Astrocyte (in vitro differentiated cells and primary cell): ENCODE measurements at regions not wholly inside any gene's neighbourhood (a gene's known extent, or its start where the extent isn't known, plus 50 kb on each side); places are given as distances from the start of the nearest gene placed in this dataset.
A peak's percentile ranks its signal among the peaks of the same experiment; 100 is the strongest.

Source experiments
- DNase-seq: peaks from one replicate; pipeline ENCODE4 v3.0.0-alpha.2; 2010; ENCODE audit warnings: low read depth
- FAIRE-seq: peaks from 2 replicates; lab custom pipeline; 2011; peaks lifted over from hg19 to GRCh38; lab: Jason Lieb, UNC
- H2AFZ ChIP-seq: 2 replicates; pipeline ENCODE4 v1.6.0; 2012; ENCODE audit warnings: low read depth, low read length, inconsistent platforms
- H3K27ac ChIP-seq: 2 replicates; pipeline ENCODE4 v1.5.1; 2011; ENCODE audit warnings: low read depth, low read length, inconsistent platforms
- H3K27me3 ChIP-seq: 2 replicates; pipeline ENCODE4 v1.6.0; 2011; ENCODE audit warnings: low read length, inconsistent platforms; ENCODE audit not compliant: insufficient read depth
- H3K36me3 ChIP-seq: 2 replicates; pipeline ENCODE4 v1.5.1; 2011; ENCODE audit warnings: low read length, inconsistent platforms; ENCODE audit not compliant: insufficient read depth
- H3K4me1 ChIP-seq: 2 replicates; pipeline ENCODE4 v1.5.1; 2011; ENCODE audit warnings: low read length, inconsistent platforms; ENCODE audit not compliant: insufficient read depth
- H3K4me2 ChIP-seq: 2 replicates; pipeline ENCODE4 v1.6.0; 2012; ENCODE audit warnings: low read length, inconsistent platforms
- H3K4me3 ChIP-seq: 2 replicates; pipeline ENCODE4 v1.5.1; 2011; ENCODE audit warnings: low read depth, mild to moderate bottlenecking, low read length, inconsistent platforms; ENCODE audit not compliant: insufficient read depth
- H3K79me2 ChIP-seq: 2 replicates; pipeline ENCODE4 v1.6.0; 2012; ENCODE audit warnings: mild to moderate bottlenecking, low read length, inconsistent platforms; ENCODE audit not compliant: insufficient read depth
- H3K9ac ChIP-seq: 2 replicates; pipeline ENCODE4 v1.6.0; 2012; ENCODE audit warnings: mild to moderate bottlenecking, low read length, inconsistent platforms
- H3K9me3 ChIP-seq: 2 replicates; pipeline ENCODE4 v1.5.1; 2012; ENCODE audit warnings: low read depth, mild to moderate bottlenecking, low read length, inconsistent platforms; ENCODE audit not compliant: insufficient read depth
- H4K20me1 ChIP-seq: 2 replicates; pipeline ENCODE4 v1.6.0; 2012; ENCODE audit warnings: low read length, inconsistent platforms; ENCODE audit not compliant: insufficient read depth
- H3K27ac Mint-ChIP-seq: one replicate; pipeline ENCODE4 v1.8.0; 2021; ENCODE audit warnings: mild to moderate bottlenecking, mixed read lengths; ENCODE audit not compliant: unreplicated experiment
- H3K27me3 Mint-ChIP-seq: one replicate; pipeline ENCODE4 v1.8.0; 2021; ENCODE audit warnings: low read depth, mixed read lengths; ENCODE audit not compliant: unreplicated experiment
- H3K36me3 Mint-ChIP-seq: one replicate; pipeline ENCODE4 v1.8.0; 2021; ENCODE audit warnings: low read depth, mixed read lengths; ENCODE audit not compliant: unreplicated experiment
- H3K4me1 Mint-ChIP-seq: one replicate; pipeline ENCODE4 v1.8.0; 2021; ENCODE audit warnings: low read depth, mixed read lengths; ENCODE audit not compliant: unreplicated experiment
- H3K4me3 Mint-ChIP-seq: one replicate; pipeline ENCODE4 v1.8.0; 2021; ENCODE audit warnings: mild to moderate bottlenecking, moderate library complexity, mixed read lengths; ENCODE audit not compliant: unreplicated experiment
- H3K9me3 Mint-ChIP-seq: one replicate; pipeline ENCODE4 v1.8.0; 2021; ENCODE audit warnings: mild to moderate bottlenecking, mixed read lengths; ENCODE audit not compliant: unreplicated experiment
- CTCF ChIP-seq: IDR thresholded peaks from 2 replicates; pipeline ENCODE4 v1.5.1; 2011; ENCODE audit warnings: low read depth, mild to moderate bottlenecking, inconsistent platforms, low read length, moderate library complexity; ENCODE audit not compliant: insufficient read depth
- EZH2 ChIP-seq: IDR thresholded peaks from 2 replicates; pipeline ENCODE4 v1.6.1; 2012; ENCODE audit warnings: mild to moderate bottlenecking, low read length, inconsistent platforms; ENCODE audit not compliant: insufficient read depth

- Histone ChIP-seq H4K20me1 (peaks cover 32% of the 10 kb centered on the region), H3K9me3 (no peaks in the 10 kb centered on the region), H3K27ac (no peak overlapping the region), H3K4me1 (peaks cover 21% of the 10 kb centered on the region), H3K4me2 (peak overlapping the region; percentile 5), H3K4me3 (no peak overlapping the region), H3K79me2 (peaks cover 89% of the 10 kb centered on the region), H3K27me3 (no peaks in the 10 kb centered on the region), H3K9ac (no peak overlapping the region), H2AFZ (no peak overlapping the region), H3K36me3 (peaks cover 10% of the 10 kb centered on the region)
- no peak for TF ChIP-seq CTCF
- TF ChIP-seq EZH2: no peak
- Mint-ChIP-seq H3K36me3 (peaks cover 8% of the 10 kb centered on the region), H3K4me1 (peaks cover 49% of the 10 kb centered on the region), H3K4me3 (no peak overlapping the region), H3K9me3 (no peaks in the 10 kb centered on the region), H3K27me3 (no peaks in the 10 kb centered on the region), H3K27ac (no peak overlapping the region)
- FAIRE-seq (no peak), DNase-seq (no peak)
Observed at GRCh38 chr3:159865041-159865579, 123.5 kb upstream of the IL12A start.

GRCh38 chr3:159866201-159866746 is 122.4 kb upstream of the IL12A start:
- peak overlapping the region; percentile 30 for H3K27ac Mint-ChIP-seq

More at GRCh38 chr3:159866201-159866746, 122.4 kb upstream of the IL12A start:
- peaks cover 38% of the 10 kb centered on the region for H3K4me1 Mint-ChIP-seq
- no peaks in the 10 kb centered on the region for H3K9me3 Mint-ChIP-seq
- H3K4me3 Mint-ChIP-seq: no peak overlapping the region
- Histone ChIP-seq H3K4me3 (no peak overlapping the region), H3K4me2 (no peak overlapping the region), H3K27me3 (no peaks in the 10 kb centered on the region), H3K9ac (no peak overlapping the region), H3K79me2 (peaks cover 87% of the 10 kb centered on the region), H2AFZ (no peak overlapping the region), H3K4me1 (peaks cover 16% of the 10 kb centered on the region), H3K9me3 (no peaks in the 10 kb centered on the region), H3K36me3 (peaks cover 10% of the 10 kb centered on the region), H3K27ac (no peak overlapping the region), H4K20me1 (peaks cover 22% of the 10 kb centered on the region)
- FAIRE-seq (no peak), DNase-seq (peak; percentile 41)
- H3K27me3 Mint-ChIP-seq: no peaks in the 10 kb centered on the region
- TF ChIP-seq CTCF: no peak
- no peak for TF ChIP-seq EZH2
- peaks cover 8% of the 10 kb centered on the region for H3K36me3 Mint-ChIP-seq
